DOHH2 (cell line): ENCODE measurements at regions not wholly inside any gene's neighbourhood (a gene's known extent, or its start where the extent isn't known, plus 50 kb on each side); places are given as distances from the start of the nearest gene placed in this dataset.

Experiments used
- CTCF ChIP-seq: fragments of 200-600 bp; sonication (generic); IDR thresholded peaks from one replicate; pipeline ENCODE4 v1.5.1; 2014; ENCODE audit warnings: antibody characterized with exemption, mild to moderate bottlenecking, low read depth, low read length; ENCODE audit not compliant: poor library complexity, severe bottlenecking
- EZH2phosphoT487 ChIP-seq: fragments of 200-600 bp; sonication (generic); IDR thresholded peaks from 2 replicates; pipeline ENCODE4 v1.6.1; 2017; ENCODE audit warnings: borderline replicate concordance, mild to moderate bottlenecking, antibody characterized with exemption, low read length, moderate library complexity, mixed read lengths

DNA sequence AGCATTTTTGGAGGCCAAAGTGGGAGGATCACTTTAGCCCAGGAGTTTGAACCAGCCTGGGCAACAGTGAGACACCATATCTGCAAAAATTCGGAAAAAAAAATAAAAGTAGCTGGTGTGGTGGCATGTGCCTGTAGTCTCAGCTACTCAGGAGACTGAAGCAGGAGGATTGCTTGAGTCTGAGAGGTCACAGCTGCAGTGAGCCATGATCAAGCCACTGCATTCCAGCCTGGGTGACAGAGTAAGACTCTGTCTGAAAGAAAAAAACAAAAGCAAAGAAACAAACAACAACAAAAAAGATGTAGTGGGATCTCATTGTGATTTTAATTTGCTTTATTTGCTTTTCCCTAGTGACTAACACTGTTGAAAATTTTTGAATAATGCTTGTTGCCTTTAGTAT is 394.7 kb upstream of the KLHL1 start:
- no peak for TF ChIP-seq CTCF
- TF ChIP-seq EZH2phosphoT487 = no peak
